K562 (cell line): ENCODE measurements at regions not wholly inside any gene's neighbourhood (a gene's known extent, or its start where the extent isn't known, plus 50 kb on each side); places are given as distances from the start of the nearest gene placed in this dataset.

Experiments
- ATAC-seq: fragments of 200-7000 bp; cut with Tn5 transposase; 3 replicates; pipeline ENCODE4 v1.9.1; 2020; ENCODE audit warnings: moderate library complexity
- BruUV-seq: library from RNA; stranded (reverse); fragments of 400-500 nt; replicated peaks from 2 replicates; lab custom pipeline; 2021; lab: Mats Ljungman, UMichigan
- CTCF ChIA-PET: fragments of 300-600 bp; formaldehyde crosslinking; extraction: SDS; loops from one replicate; lab custom pipeline; 2021; ENCODE audit warnings: low intra/inter-chr PET ratio; lab: Yijun Ruan, JAX
- POLR2A ChIA-PET: fragments of 300-600, 350-650 bp; sonication (Branson Sonifier 250); formaldehyde crosslinking; extraction: SDS; loops from one replicate; lab custom pipeline; 2021; ENCODE audit warnings: antibody characterized with exemption, inconsistent platforms; lab: Yijun Ruan, JAX
- DNase-seq, 4 experiments: peaks; one replicate each; pipeline versions ENCODE4 v3.0.0 to v3.0.0-alpha.2; 2011 to 2018; ENCODE audit warnings: low spot score in 3 of 4, mixed read lengths in 3 of 4; ENCODE audit errors: extremely low read depth in 1 of 4
- FAIRE-seq: peaks from 2 replicates; lab custom pipeline; 2011; peaks lifted over from hg19 to GRCh38; lab: Jason Lieb, UNC
- H2AFZ ChIP-seq: 2 replicates; pipeline ENCODE4 v1.6.0; 2011; ENCODE audit warnings: low read depth, low read length, control low read depth, inconsistent platforms
- H3K27ac ChIP-seq: fragments of 200-600 bp; 3 replicates; pipeline ENCODE4 v1.8.0; 2011; ENCODE audit warnings: low read depth, mild to moderate bottlenecking, control low read depth, inconsistent platforms, low read length, moderate library complexity, mixed read lengths; ENCODE audit errors: extremely low read depth
- H3K27me3 ChIP-seq, 2 experiments: fragments of 300-600 bp in 1 of 2; 2 replicates in 1 of 2; 3 replicates in 1 of 2; pipeline versions ENCODE4 v1.6.0 to v1.8.0; 2011; ENCODE audit warnings: inconsistent platforms in 2 of 2, low read length in 2 of 2, mild to moderate bottlenecking in 1 of 2, mixed read lengths in 1 of 2, moderate library complexity in 1 of 2; ENCODE audit not compliant: control insufficient read depth in 2 of 2, insufficient read depth in 2 of 2
- H3K36me3 ChIP-seq: fragments of 300-600 bp; 3 replicates; pipeline ENCODE4 v1.8.0; 2011; ENCODE audit warnings: mild to moderate bottlenecking, low read length, inconsistent platforms; ENCODE audit not compliant: control insufficient read depth, insufficient read depth
- H3K4me1 ChIP-seq, 2 experiments: fragments of 200-600 bp in 1 of 2; replicated peaks in 1 of 2; 2 replicates in 1 of 2; 3 replicates in 1 of 2; pipeline versions ENCODE4 v1.5.1 to v1.8.0; 2011; ENCODE audit warnings: inconsistent platforms in 2 of 2, low read length in 2 of 2, mild to moderate bottlenecking in 1 of 2, mixed read lengths in 1 of 2, moderate library complexity in 1 of 2; ENCODE audit not compliant: control insufficient read depth in 2 of 2, insufficient read depth in 2 of 2
- H3K4me2 ChIP-seq: 2 replicates; pipeline ENCODE4 v1.6.1; 2011; ENCODE audit warnings: low read length, control low read depth, inconsistent platforms, mixed read lengths; ENCODE audit not compliant: insufficient read depth
- H3K4me3 ChIP-seq: fragments of 200-600 bp; sonication (generic), shearing (Covaris generic); 2 replicates; pipeline ENCODE4 v1.5.1; 2016; ENCODE audit warnings: control low read depth, inconsistent platforms
- H3K79me2 ChIP-seq: fragments of 200-600 bp; 3 replicates; pipeline ENCODE4 v1.8.0; 2011; ENCODE audit warnings: low read length, inconsistent platforms; ENCODE audit not compliant: control insufficient read depth, insufficient read depth
- H3K9ac ChIP-seq, 2 experiments: 2 replicates each; pipeline versions ENCODE4 v1.6.0 to v1.6.1; 2011; ENCODE audit warnings: low read depth in 2 of 2, low read length in 2 of 2, control low read depth in 1 of 2, inconsistent platforms in 1 of 2, mild to moderate bottlenecking in 1 of 2, mixed read lengths in 1 of 2; ENCODE audit not compliant: insufficient read depth in 1 of 2
- H3K9me1 ChIP-seq: one replicate; pipeline ENCODE4 v1.6.0; 2011; ENCODE audit warnings: inconsistent platforms, mild to moderate bottlenecking, low read length, moderate library complexity; ENCODE audit not compliant: control insufficient read depth, insufficient read depth
- H3K9me3 ChIP-seq: replicated peaks from 2 replicates; pipeline ENCODE4 v1.5.1; 2011; ENCODE audit warnings: low read depth, low read length, inconsistent platforms; ENCODE audit not compliant: control insufficient read depth, insufficient read depth
- H4K20me1 ChIP-seq: replicated peaks from 2 replicates; pipeline ENCODE4 v1.6.1; 2011; ENCODE audit warnings: low read length, inconsistent platforms, mixed read lengths; ENCODE audit not compliant: control insufficient read depth, insufficient read depth
- BHLHE40 ChIP-seq: IDR thresholded peaks from 2 replicates; pipeline ENCODE4 v1.6.1; 2011; ENCODE audit warnings: low read length, improper control_type of control experiment
- C11orf30 ChIP-seq: fragments of 450-650 bp; IDR thresholded peaks from 2 replicates; pipeline ENCODE4 v1.6.1; 2016; ENCODE audit warnings: low read depth, mild to moderate bottlenecking
- GTF2E2 ChIP-seq: fragments of 200-800 bp; sonication (Bioruptor generic); IDR thresholded peaks from 2 replicates; pipeline ENCODE4 v1.6.1; 2016; ENCODE audit warnings: missing genetic modification characterization, missing compliant biosample characterization
- HNRNPLL ChIP-seq: fragments of 200-400 bp; formaldehyde crosslinking; IDR thresholded peaks from 2 replicates; pipeline ENCODE4 v1.6.1; 2017; ENCODE audit warnings: low read length, low read depth, mild to moderate bottlenecking; ENCODE audit not compliant: poor library complexity, severe bottlenecking
- TAL1 ChIP-seq: fragments of 450-650 bp; IDR thresholded peaks from 2 replicates; pipeline ENCODE4 v1.6.1; 2016; ENCODE audit warnings: mild to moderate bottlenecking
- ZNF316 ChIP-seq: fragments of 450-650 bp; IDR thresholded peaks from 2 replicates; pipeline ENCODE4 v1.6.1; 2016
- ZNF507 ChIP-seq: conservative IDR thresholded peaks from 2 replicates; pipeline ENCODE4 v1.6.1; 2017; ENCODE audit warnings: missing genetic modification characterization, missing compliant biosample characterization
- ZNF696 ChIP-seq: fragments of 250-450 bp; sonication (Bioruptor Pico); conservative IDR thresholded peaks from 2 replicates; pipeline ENCODE4 v1.4.0; 2020; ENCODE audit warnings: mild to moderate bottlenecking, moderate library complexity
- WGBS: fragments of 100-300 bp; shearing (Covaris generic); methylation state at CpG from one replicate; pipeline ENCODE4 v1.1.6; 2016; ENCODE audit warnings: low coverage, mixed read lengths; ENCODE audit not compliant: insufficient coverage; ENCODE audit errors: missing lambda C conversion rate; 5-methylcytosine and 5-hydroxymethylcytosine counted together
- in situ Hi-C: fragments of 300-500 bp; cut with MboI; formaldehyde crosslinking; loops from 4 replicates; pipeline ENCODE4 v1.15.0; 2018; ENCODE audit warnings: inconsistent platforms, mixed read lengths
- intact Hi-C: fragments of 100-400 bp; cut with micrococcal nuclease; formaldehyde crosslinking; loops from 2 replicates; pipeline ENCODE4 v1.14.2; 2022
- TF ChIP-seq, protein P1 (sequence below), 2 experiments: fragments of 450-650 bp in 1 of 2; sonication (generic) in 1 of 2; formaldehyde crosslinking in 1 of 2; IDR thresholded peaks; 2 replicates each; pipeline versions ENCODE4 v1.7.1 to v1.9.0; 2016 to 2022; ENCODE audit warnings: inconsistent platforms in 1 of 2, mild to moderate bottlenecking in 1 of 2, missing genetic modification reagents in 1 of 2

GRCh38 chr7:109308816-109309215 lies 739.1 kb downstream of the DNAJB9 start:
- BruUV-seq, result no TSS peak
- H3K79me2 ChIP-seq, result no peaks in the 10 kb centered on the region
- H3K9me1 ChIP-seq, result no peaks in the 10 kb centered on the region
- ATAC-seq (no peak), DNase-seq (no peak), FAIRE-seq (no peak)
- in situ Hi-C loops, result no loop called here
- no peaks in the 10 kb centered on the region for H3K36me3 ChIP-seq
- no peaks in the 10 kb centered on the region for H3K9me3 ChIP-seq
- H2AFZ ChIP-seq, result no peak overlapping the region
- no peaks in the 10 kb centered on the region for H3K4me1 ChIP-seq
- H3K4me3 ChIP-seq, result no peak overlapping the region
- no peak overlapping the region for H3K9ac ChIP-seq
- H3K27ac ChIP-seq, result no peak overlapping the region
- CTCF ChIA-PET, result no interaction called here
- 0% methylated on average over 1 of the region's 1 CpG for WGBS
- no peaks in the 10 kb centered on the region for H4K20me1 ChIP-seq
- H3K4me2 ChIP-seq, result no peak overlapping the region
- POLR2A ChIA-PET, result no interaction called here
- no peaks in the 10 kb centered on the region for H3K27me3 ChIP-seq
- intact Hi-C loops, result no loop called here
- TF ChIP-seq ZNF507 (tag) (peak; percentile 84), ZNF316 (peak; percentile 82), C11orf30 (peak; percentile 53; the same call in 1 of the 2 replicates), GTF2E2 (tag) (no peak)

- no peaks in the 10 kb centered on the region for H3K4me1 ChIP-seq
- BruUV-seq, result no TSS peak
- DNase-seq (no peak), FAIRE-seq (no peak), ATAC-seq (no peak)
- ChIA-PET POLR2A (no interaction called here), CTCF (no interaction called here)
- no peaks in the 10 kb centered on the region for H3K27me3 ChIP-seq
- intact Hi-C loops (no loop called here), in situ Hi-C loops (no loop called here)
- H3K4me2 ChIP-seq, result no peak overlapping the region
- H3K27ac ChIP-seq, result no peak overlapping the region
- H4K20me1 ChIP-seq, result no peaks in the 10 kb centered on the region
- 0% methylated on average over 3 of the region's 3 CpGs for WGBS
- H3K9ac ChIP-seq, result no peak overlapping the region
- H3K36me3 ChIP-seq, result no peaks in the 10 kb centered on the region
- no peaks in the 10 kb centered on the region for H3K9me3 ChIP-seq
- H3K79me2 ChIP-seq, result no peaks in the 10 kb centered on the region
- H2AFZ ChIP-seq, result no peak overlapping the region
- H3K9me1 ChIP-seq, result no peaks in the 10 kb centered on the region
- H3K4me3 ChIP-seq, result no peak overlapping the region
- TF ChIP-seq ZNF696 (no peak), TAL1 (no peak), HNRNPLL (no peak), BHLHE40 (no peak)
- TF ChIP-seq, protein P1, sequence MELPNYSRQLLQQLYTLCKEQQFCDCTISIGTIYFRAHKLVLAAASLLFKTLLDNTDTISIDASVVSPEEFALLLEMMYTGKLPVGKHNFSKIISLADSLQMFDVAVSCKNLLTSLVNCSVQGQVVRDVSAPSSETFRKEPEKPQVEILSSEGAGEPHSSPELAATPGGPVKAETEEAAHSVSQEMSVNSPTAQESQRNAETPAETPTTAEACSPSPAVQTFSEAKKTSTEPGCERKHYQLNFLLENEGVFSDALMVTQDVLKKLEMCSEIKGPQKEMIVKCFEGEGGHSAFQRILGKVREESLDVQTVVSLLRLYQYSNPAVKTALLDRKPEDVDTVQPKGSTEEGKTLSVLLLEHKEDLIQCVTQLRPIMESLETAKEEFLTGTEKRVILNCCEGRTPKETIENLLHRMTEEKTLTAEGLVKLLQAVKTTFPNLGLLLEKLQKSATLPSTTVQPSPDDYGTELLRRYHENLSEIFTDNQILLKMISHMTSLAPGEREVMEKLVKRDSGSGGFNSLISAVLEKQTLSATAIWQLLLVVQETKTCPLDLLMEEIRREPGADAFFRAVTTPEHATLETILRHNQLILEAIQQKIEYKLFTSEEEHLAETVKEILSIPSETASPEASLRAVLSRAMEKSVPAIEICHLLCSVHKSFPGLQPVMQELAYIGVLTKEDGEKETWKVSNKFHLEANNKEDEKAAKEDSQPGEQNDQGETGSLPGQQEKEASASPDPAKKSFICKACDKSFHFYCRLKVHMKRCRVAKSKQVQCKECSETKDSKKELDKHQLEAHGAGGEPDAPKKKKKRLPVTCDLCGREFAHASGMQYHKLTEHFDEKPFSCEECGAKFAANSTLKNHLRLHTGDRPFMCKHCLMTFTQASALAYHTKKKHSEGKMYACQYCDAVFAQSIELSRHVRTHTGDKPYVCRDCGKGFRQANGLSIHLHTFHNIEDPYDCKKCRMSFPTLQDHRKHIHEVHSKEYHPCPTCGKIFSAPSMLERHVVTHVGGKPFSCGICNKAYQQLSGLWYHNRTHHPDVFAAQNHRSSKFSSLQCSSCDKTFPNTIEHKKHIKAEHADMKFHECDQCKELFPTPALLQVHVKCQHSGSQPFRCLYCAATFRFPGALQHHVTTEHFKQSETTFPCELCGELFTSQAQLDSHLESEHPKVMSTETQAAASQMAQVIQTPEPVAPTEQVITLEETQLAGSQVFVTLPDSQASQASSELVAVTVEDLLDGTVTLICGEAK (IDR thresholded peaks at IDR 0.05), result no peak
- TF ChIP-seq, protein P1 (CRISPR knock-in tag; IDR thresholded peaks at IDR 0.05), result no peak
These were observed 740.1 kb downstream of the DNAJB9 start for GRCh38 chr7:109309790-109310189.
